A172 (cell line): ENCODE measurements at regions not wholly inside any gene's neighbourhood (a gene's known extent, or its start where the extent isn't known, plus 50 kb on each side); places are given as distances from the start of the nearest gene placed in this dataset.

Experiments used
- DNase-seq: peaks from one replicate; pipeline ENCODE4 v3.0.0-alpha.2; 2015; ENCODE audit warnings: low spot score

DNA sequence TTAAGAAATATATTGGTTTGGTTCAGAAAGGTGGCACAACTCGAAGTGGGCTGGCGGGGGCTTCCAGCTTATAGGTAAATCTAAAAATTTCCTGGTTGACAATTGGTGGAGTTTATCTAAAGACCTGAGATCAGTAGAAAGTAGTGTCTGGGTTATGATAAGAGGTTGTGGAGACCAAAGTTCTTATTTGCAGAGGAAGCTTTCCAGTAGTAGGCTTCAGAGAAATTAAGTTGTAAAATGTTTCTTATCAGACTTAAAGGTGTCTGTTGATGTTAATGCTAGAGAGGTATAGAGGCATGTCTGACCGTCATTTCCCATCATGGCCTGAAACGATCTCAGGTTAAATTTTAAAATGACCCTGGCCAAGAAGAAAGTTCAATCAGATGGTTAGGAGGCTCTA lies 565.2 kb upstream of the DPPA4 start:
- DNase-seq: no peak

DNA sequence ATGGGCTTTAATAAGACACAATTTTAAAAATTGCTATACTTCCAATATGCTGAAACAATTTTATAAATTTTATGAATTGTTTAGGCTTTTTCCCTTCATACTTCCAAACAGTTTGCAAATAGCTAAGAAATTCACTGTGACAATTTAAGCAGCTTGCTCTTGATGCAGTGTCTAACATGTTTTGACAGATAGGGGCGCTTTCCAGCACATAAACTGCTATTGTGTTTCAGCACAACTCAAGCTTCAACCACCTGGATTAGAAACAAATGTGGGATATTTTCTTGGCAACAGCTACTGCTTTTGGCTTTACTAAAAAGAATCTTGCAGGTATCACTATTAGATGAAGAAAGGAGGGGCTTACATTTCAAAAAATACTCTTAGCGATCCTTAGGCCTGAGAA lies 565.8 kb upstream of the DPPA4 start:
- no peak for DNase-seq

DNA sequence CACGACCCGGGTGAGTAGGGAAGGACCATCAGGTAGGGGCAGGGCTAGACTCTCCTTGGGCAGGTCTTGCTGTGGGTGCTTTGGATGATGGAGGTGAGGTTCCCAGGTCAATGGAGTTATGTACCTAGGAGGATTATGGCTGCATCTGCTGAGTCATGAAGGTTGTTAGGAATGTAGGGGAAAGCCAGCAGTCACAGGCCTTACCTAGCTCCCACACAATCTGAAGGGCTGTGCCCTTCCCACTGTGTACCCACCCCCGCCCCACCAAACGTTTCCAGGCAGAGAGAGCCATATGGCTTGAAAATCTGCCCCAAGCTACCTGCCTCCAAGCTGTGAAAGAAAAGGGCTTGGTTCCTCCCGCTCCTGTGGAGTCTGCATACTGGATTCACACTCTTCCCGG lies 573.4 kb upstream of the DPPA4 start:
- DNase-seq: peak; percentile 32

DNA sequence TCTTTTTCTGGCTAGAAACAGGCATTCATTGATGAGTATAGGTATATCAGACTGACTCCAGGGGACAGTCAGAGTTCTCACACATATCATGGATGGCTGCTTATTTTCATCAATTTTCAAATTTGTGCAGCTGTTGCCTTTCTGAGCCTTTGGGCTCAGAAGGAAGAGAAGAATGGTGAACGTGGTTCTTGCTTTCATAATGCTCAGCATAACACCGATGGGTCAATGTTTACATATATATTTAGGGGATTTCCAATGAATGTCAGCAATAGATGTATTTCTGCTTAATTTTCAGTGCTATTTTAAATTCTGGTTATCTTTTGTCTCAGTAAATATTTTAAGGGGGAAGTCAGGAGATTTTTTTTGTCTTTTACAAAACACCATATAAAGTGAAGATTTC lies 581.4 kb upstream of the DPPA4 start:
- no peak for DNase-seq

DNA sequence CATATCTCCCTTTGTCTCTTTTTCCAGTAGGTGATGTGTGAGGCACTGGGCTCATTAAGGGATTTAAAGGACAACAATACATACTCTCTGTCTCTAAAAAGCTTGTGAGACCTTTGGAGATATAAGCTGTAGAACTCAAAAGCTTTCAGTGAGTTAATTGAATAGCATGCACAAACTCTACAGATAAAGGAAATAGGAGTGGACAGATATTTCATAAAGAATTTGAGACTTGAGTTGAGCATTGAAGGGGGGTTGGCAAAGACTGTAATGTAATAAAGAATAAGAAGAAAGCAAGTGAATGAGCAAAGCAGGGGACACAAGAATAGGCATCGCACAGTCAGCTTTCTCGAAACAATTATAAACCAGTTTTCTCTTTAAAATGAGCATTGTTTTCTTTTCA lies 583.4 kb upstream of the DPPA4 start:
- DNase-seq: no peak

DNA sequence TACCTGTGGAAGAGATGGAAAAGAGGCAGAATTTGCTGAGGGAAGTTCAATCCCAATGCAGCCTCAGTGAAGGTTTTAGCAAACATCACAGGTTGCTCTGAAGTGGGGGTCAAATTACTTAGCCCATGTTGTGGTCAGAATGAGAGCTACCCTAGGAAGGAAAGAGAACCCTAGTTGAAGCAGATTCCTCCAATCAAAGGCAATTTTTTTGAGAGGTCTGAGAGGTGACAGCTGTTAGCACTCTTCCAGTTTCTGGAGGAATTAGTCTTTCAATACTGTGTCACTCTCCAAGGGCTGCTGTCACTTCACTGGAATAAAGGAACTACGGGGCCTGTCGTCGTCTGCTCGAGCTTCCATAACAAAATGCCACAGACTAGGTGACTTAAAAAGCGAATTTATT lies 584.2 kb upstream of the DPPA4 start:
- DNase-seq: no peak

DNA sequence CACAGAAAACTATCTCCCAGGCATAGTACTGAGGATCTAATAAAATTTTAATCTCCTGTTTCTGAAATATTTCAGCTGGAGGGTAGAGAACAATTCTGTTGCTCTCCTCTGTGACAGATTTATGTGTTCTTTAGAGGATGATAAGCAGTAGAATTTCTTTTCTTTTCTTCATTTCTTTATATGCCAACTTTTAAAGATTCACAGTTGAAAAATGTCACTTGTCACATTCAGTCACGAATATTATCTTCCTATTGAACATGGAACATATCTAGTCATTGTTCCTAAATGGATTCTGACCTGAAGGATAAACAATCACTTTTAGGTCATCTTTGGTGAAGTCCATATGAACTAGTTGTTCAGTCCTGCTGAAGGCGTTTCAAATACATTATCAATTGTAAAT lies 585.5 kb upstream of the DPPA4 start:
- no peak for DNase-seq

DNA sequence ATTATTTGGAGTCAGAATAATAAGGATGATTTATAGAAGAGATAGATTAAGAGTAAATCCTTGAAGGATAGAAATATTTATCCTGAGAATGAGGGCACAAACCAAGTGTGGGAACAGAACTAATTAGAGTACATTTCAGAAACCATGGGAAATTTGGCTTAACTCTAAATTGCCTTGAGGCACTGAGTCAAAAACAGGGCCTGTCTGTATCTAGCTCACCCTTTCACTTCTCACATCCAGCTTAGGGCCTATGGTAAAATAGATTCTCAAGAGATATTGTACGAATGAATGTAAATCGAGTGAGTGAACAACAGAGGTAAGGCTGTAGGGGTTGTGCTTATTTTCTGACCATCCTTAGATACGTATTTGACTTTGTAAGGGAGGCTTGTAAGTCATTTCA lies 586.1 kb upstream of the DPPA4 start:
- DNase-seq: no peak

DNA sequence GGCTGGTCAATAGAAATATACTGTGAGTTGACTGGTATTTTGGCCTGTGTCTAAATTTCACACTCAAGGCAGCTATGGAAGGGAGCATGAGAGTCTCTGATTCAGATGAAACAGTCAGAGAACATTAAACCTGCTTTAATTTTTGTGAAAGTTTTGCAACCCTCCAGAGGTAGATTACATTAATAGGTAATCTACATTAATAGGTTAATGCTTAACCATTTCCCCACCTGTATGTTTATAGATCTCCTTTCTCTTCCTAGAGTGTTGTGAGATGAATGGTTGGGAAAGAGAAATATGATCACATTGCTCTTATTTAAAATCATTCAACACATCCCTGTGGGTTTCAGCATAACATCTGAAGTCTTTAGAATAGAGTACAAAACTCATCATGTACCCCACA lies 586.9 kb upstream of the DPPA4 start:
- DNase-seq: no peak

DNA sequence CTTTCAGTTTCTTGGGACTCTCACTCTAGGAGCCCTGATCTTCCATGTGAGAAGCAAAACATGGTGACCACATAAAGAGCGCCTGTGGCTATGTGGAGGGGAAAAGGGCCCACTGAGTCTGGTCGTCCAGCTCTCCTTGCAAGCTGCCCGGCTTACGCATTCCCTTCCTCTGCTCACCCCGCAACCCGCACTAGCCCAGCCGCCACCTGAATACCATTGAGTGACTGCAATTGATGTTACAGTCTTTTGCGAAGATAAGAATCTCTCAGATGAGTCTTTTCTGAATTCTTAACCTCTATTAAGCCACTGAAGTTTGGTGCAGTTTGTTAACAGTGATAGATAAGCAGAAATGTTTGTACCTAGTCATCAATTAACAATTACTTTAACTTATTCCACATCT lies 589.0 kb upstream of the DPPA4 start:
- DNase-seq: no peak

DNA sequence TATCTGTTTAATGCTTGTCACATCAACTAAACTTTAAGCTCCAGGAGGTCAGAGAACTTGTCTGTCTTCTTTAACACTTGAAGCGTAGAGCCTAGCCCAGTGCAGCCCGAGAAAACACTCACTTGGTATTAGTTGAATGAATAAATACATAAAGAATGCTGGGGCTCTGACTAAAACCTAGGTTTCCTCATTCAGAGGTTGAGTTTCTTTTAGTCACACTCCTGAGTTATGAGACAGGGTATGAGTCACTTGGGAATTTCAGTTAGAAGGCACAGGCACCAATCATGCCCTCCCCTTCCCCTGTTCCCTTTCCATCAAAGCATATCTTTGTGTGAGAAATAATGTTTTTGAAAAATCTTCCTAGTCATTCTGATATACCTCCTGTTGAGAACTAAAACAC lies 589.8 kb upstream of the DPPA4 start:
- peak; percentile 99 for DNase-seq

DNA sequence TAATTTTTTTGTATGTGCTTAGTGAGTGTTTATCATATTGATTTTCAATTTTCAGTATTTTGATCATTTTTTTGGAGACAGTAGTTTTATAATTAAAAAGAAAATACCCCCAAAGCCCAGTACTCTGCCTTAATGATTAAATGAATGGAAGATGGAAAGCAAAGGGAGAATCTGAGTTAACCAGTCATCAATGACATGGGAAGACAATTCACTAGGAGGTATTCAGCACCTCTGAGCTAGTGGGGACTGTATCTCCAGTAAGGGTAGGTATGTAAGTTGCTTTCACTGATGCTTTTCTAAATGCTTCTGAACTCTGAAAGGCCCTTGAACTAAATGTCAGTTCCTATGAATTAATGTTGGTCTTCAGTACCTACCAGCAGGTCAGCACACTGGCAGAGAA lies 590.4 kb upstream of the DPPA4 start:
- peak; percentile 50 for DNase-seq

DNA sequence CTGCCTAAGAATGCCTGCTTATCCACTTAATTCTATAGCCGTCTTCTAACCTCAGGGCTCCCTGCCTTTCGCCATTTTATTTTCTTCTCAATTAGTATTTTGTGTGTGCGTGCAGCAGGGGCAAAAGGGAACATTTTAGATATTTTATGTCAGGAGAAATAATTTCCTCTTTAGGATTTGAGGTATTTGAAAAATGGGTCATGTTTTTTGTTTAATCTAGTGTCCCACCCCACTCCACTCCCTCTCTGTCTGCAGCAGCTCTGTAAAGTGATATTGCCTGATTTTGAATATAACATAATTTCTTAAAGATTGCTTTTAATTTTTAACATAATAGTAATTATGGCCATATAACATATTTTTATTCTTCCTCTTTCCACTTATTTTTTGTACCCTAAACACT lies 593.2 kb upstream of the DPPA4 start:
- no peak for DNase-seq

DNA sequence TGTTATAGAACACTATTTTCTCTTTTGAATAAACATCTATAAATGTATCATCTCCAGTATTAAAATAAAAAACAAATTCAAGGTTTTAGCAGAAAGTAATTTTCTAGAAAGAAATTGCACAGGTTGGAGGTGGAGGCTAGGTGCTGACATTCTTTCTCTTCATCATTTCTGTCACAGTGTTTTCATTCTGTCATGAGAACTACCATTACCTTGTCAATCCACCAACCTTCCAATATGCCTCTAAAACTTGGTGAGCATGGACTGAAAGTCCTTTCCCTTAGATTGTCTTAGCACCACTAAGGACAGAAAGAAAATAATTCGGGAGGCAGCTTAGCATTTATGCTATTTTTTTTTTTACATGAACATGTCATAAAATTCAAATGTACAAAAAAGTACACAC lies 596.2 kb upstream of the DPPA4 start:
- DNase-seq: no peak

DNA sequence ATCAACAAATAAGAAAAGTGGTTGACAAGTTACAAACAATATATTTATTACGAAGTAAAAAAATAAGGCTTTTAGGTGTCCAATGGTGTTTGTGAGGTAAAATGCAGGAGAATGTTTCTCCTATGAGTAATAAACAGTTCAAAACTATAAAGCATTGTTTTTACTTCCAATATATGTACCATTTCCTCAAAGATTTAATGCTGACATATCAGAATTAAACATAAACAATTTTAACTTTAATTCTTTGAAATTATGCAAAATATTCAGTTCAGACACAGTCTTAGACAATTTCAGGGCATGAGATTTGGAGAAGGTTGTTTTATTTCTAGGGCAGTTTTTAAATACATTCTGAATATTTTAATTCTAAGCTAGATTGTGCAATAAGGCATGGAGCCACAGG lies 602.5 kb upstream of the DPPA4 start:
- DNase-seq: no peak

DNA sequence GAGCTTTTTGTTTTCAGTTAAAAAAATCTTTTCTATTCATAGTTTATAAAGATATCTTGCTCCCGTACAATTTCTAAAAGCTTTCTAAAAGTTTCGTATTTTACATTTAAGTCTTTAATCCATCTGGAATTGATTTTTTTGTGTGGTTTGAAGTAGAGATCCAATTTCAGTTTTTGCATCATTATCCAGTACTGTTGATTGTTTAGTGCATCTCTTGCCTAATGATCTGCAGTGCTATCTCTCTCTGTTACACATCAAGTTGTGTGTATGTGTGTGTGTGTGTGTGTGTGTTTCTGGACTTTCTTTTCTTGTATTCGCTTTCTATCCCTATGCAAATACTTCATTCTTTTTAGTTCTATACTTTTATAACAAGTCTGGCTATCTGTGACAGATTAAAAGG lies 605.8 kb upstream of the DPPA4 start:
- DNase-seq: no peak

DNA sequence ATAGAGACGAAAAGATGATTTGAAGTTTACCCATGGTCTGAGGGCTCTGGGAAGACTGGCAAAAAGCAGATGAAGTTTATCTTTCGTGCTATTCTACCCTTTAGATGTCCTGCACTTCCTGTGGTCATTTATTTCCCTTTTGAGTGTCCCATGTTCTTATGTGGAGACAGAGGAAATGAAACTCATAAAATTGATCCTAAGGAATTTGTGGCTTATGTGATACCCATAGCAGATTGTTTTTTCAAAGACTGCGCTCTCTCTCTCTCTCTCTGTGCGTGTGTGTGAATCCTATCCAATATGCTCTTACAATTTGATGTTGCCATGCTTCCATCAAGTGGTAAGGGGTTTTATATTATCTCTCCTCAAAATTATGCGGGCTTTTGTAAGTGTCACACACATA lies 607.5 kb upstream of the DPPA4 start:
- DNase-seq: no peak

DNA sequence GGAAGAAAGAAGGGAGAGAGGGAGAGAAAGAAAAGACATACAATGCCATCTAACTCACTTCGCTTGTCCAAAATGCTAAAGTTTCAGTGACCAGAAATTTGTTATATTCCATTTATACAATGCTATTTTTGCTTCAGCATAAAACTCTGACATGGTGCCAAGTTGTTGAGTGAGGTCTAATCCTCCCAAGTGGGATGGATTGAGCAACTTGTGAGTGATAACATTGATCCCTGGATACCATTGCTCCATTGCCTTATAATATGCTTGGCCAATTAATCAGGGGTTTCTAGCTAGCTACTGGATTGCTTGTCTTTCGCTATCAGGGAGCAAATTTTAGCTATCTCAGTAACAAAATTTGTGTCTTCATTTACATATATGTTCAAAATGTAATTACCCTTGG lies 615.6 kb upstream of the DPPA4 start:
- no peak for DNase-seq

DNA sequence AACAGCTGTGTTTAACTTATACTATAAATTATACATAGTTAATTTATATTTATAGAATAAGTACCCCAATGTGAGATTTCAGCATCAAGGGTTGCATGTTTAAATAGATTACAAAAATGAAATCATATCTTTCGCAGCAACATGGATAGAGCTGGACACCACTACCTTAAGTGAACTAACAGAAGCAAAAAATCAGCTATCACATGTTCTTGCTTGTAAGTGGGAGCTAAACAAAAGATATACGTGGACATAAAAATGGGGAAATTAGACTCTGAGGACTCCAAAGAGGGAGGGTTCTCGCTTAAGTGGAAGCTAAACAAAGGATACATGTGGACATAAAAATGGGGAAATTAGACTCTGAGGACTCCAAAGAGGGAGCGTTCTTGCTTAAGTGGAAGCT lies 626.5 kb upstream of the DPPA4 start:
- DNase-seq: no peak

DNA sequence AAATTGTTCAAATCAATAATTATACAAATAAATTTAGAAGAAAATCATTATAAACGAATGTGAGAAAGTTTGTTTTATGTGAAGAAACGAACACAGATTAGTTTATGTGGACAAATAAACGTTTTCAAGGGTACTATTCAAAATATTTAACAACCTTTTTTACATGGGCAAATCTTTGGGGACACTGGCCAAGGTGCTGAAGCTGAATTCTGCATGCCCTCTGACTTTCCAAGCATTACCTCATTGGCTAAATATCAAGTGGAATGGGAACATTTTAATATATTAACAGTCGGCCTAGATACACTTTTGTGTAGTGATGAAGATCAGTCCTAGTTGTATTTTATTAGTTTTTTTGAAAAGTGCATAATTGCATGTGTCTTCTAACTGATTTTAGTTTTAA lies 636.4 kb upstream of the DPPA4 start:
- peak; percentile 8 for DNase-seq

DNA sequence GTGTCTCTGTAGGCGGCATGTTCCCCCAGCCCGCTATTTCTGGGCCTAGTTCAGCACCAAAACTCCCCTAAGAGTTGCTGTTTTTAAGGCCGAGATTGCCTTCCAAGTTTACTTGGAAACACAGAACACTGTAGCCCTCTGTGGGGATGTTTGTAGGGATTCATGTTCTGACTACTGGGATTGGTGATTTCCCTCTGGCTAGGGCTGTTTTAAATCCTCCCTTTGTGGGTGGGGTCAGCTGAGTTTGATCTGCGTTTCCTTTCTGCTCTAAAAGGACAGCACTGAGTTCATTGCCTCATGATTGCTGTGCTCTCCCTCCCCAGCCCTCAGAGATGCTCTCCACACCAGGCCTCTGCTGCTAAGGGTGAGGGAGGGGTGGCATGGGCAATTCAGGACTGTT lies 640.6 kb upstream of the DPPA4 start:
- DNase-seq: no peak

DNA sequence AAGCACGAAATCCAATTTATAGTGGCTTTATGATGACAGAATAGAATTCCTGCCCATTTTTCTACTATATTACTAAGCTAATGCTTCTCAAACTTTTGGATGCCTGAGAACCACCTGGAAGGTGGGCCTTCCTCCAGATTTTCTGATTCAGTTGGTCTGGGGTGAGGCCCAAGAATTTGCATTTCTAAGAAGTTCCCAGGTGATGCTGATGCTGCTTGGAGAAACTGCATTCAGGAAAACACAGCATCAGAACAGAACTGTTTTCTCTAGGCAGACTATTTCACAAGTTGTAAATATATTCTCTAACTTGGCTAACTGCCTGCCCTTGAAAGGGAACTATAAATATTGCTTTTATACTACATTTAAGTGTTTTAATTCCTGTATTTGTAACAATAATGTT lies 644.9 kb upstream of the DPPA4 start:
- no peak for DNase-seq

DNA sequence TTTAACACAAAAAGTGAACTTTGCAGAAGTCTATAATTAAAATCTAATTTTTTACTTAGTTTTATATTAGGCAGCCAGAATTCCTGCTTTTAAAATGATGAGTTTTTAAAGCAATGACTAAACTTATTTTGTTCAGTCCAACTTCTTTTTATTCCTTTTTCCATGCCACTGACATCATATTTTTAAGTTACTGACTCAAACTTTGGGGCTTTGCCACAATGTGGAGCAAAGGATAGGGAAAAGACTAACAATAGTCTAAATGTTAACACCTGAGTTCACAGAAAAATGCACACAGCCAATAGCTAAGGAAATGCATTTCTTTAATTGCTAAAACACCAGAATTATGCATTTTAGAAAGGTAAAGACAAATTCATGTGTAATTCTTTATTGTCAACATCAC lies 647.6 kb upstream of the DPPA4 start:
- DNase-seq: no peak

DNA sequence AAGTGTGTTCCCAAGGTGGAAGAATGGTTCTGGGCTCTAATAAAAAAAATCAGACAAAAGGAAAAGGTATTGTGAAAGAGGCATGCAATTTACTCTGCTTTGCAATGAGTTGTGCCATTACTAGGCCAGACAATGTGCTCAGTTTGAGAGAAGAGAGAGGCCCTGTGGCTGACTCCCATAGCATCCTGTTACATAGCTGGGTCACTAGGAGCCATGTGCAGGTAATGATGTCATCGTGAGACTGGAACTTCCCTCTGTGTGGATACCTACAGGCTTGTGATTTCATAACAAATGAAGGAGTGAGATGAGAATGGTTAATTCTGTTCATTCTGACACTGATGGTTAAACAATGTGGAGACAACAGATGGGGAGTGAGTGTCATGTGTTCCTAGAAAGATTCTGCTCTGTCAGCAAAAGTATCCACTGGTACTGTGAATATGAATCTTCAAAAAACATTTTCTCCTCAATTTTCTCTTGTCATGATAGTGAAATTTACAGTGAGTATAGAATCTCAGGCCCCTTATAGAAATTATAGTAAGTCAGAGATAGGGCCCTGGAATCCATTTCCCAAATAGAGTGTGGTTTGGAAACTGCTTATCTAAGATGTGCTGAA lies 648.7 kb upstream of the DPPA4 start:
- peak; percentile 6 for DNase-seq

DNA sequence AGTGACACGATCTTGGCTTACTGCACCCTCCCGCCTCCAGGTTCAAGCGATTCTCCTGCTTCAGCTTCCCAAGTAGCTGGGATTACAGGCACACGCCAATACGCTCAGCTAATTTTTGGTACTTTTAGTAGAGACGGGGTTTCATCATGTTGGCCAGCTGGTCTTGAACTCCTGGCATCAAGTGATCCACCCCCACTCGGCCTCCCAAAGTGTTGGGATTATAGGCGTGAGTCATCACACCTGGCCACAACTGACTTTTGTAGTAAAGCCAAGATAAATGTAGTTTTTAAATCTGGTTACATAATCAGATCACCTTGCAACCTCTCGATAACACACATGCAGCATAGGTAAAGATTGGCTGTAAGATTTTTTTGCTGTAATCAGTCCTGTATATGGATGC lies 657.5 kb upstream of the DPPA4 start:
- DNase-seq: no peak
